ENCODE measurements at regions not wholly inside any gene's neighbourhood (a gene's known extent, or its start where the extent isn't known, plus 50 kb on each side); places are given as distances from the start of the nearest gene placed in this dataset.

DNA sequence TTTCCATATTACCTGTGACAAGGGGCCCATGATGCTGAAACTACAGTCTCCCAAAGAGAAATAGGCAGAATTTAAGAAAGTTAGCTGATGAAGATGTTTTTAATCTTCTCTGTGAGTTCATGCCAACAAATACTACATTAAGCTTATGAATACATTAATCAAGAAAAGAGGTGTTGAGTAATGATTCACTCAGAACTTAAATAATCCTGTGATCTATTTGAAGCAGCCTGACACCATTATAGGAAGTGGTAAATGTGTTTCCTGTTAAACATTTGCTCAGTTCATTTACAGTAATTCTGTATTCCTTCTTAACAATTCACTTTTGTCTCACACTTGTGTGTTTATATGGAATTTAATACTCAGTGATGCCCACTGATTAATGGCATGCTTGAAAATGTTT, 75.0 kb upstream of the IZUMO3 start:
- no peak for TF ChIP-seq CTCF (conservative IDR thresholded peaks at IDR 0.05)
- no peaks in the 10 kb centered on the region for H3K4me1 Mint-ChIP-seq
- H3K9me3 Mint-ChIP-seq, result peaks cover 4% of the 10 kb centered on the region
- H3K4me3 Mint-ChIP-seq, result no peak overlapping the region
- no peaks in the 10 kb centered on the region for H3K36me3 Mint-ChIP-seq (ENCODE audit: low read depth)
- DNase-seq (ENCODE audit: low read depth, low spot score), result no peak
- H3K27me3 Mint-ChIP-seq (ENCODE audit: low read depth), result no peaks in the 10 kb centered on the region
- no peak overlapping the region for H3K27ac Mint-ChIP-seq (ENCODE audit: unreplicated experiment)

- no peaks in the 10 kb centered on the region for H3K9me3 Mint-ChIP-seq
- no peak overlapping the region for H3K4me3 Mint-ChIP-seq
- no peak for DNase-seq (ENCODE audit: low read depth, low spot score)
- no peak for TF ChIP-seq CTCF (conservative IDR thresholded peaks at IDR 0.05)
- no peaks in the 10 kb centered on the region for H3K27me3 Mint-ChIP-seq (ENCODE audit: low read depth)
- H3K4me1 Mint-ChIP-seq, result no peaks in the 10 kb centered on the region
- no peaks in the 10 kb centered on the region for H3K36me3 Mint-ChIP-seq (ENCODE audit: low read depth)
- H3K27ac Mint-ChIP-seq (ENCODE audit: unreplicated experiment), result no peak overlapping the region
These were observed 71.2 kb upstream of the IZUMO3 start for GRCh38 chr9:24616863-24617262.

GRCh38 chr9:24614070-24614469, 68.4 kb upstream of the IZUMO3 start:
- Mint-ChIP-seq H3K27ac (ENCODE audit: unreplicated experiment) (no peak overlapping the region), H3K36me3 (ENCODE audit: low read depth) (no peaks in the 10 kb centered on the region), H3K27me3 (ENCODE audit: low read depth) (no peaks in the 10 kb centered on the region), H3K9me3 (no peaks in the 10 kb centered on the region), H3K4me3 (no peak overlapping the region), H3K4me1 (no peaks in the 10 kb centered on the region)
- peak; percentile 57 for TF ChIP-seq CTCF (conservative IDR thresholded peaks at IDR 0.05)
- DNase-seq (ENCODE audit: low read depth, low spot score), result no peak

DNA sequence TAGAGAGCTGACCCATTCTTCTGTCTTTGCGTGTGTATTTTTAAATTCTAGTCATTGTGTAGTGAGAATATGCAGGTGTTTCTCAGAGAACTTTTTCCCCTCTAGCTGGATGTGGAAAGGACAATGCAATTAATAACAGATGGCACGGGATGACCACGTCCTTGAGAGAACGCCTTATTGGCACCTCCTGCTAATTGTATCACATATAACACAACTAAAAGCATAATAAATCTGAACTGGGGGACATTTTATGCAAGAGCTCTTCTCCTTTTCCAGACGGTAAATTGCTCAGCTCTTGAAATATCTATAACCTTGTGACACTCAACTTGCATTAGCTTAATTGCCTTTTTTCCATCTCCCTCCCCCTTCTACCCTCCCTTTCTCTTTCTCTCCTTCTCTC, 62.9 kb upstream of the IZUMO3 start:
- Mint-ChIP-seq H3K4me1 (peaks cover 5% of the 10 kb centered on the region), H3K27ac (ENCODE audit: unreplicated experiment) (no peak overlapping the region), H3K27me3 (ENCODE audit: low read depth) (no peaks in the 10 kb centered on the region), H3K9me3 (no peaks in the 10 kb centered on the region), H3K36me3 (ENCODE audit: low read depth) (no peaks in the 10 kb centered on the region), H3K4me3 (no peak overlapping the region)
- no peak for DNase-seq (ENCODE audit: low read depth, low spot score)
- TF ChIP-seq CTCF (conservative IDR thresholded peaks at IDR 0.05), result no peak

DNA sequence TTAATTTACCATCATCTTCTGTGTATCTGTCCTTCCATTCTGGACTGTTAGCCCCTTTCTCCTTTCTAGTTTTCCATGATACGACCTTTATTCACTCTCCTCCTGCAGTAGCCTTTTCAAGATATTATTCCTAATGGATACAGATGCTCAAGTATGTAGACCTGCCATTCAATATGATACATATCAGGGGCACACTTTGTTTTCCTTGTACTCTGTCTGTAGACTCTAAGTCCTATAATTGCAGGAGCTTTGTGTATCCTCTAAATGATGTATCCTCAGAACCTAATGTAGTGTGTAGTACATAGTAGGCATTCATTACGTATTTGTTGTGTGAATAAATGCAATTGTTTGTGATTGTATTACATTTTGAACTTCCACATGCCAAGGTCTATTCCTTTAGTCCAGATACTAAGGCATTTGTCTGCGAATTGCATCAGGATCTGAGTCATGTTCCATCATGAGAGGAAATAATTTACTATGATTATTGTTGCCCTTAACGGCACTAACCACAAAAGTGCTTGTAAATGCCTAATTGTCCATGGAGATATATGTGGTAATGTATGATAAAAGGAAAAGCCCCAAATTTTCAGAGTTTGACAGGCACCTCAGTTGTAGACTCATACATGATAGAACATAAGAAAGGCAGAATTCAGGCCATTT, 57.1 kb upstream of the IZUMO3 start:
- Mint-ChIP-seq H3K4me1 (peaks cover 6% of the 10 kb centered on the region), H3K27ac (ENCODE audit: unreplicated experiment) (no peak overlapping the region), H3K9me3 (no peaks in the 10 kb centered on the region), H3K36me3 (ENCODE audit: low read depth) (no peaks in the 10 kb centered on the region), H3K4me3 (no peak overlapping the region), H3K27me3 (ENCODE audit: low read depth) (no peaks in the 10 kb centered on the region)
- no peak for TF ChIP-seq CTCF (conservative IDR thresholded peaks at IDR 0.05)
- DNase-seq (ENCODE audit: low read depth, low spot score), result no peak
